ENCODE measurements at regions not wholly inside any gene's neighbourhood (a gene's known extent, or its start where the extent isn't known, plus 50 kb on each side); places are given as distances from the start of the nearest gene placed in this dataset.
"Not testable (repeated sequence)": the region's sequence is repeated elsewhere in the genome, so short reads cannot be mapped to it uniquely, and the experiment has no call there.

GRCh38 chr2:16373341-16373740 is 292.3 kb downstream of the CYRIA start:
- DNase-seq (ENCODE audit: low read depth, low spot score), result no peak

- DNase-seq (ENCODE audit: low read depth, low spot score), result no peak
Observed at GRCh38 chr2:16371751-16372150, 293.9 kb downstream of the CYRIA start.

GRCh38 chr2:16368951-16369350 is 296.7 kb downstream of the CYRIA start:
- no peak for DNase-seq (ENCODE audit: low read depth, low spot score)

GRCh38 chr2:16368328-16368727 is 297.3 kb downstream of the CYRIA start:
- no peak for DNase-seq (ENCODE audit: low read depth, low spot score)

GRCh38 chr2:16365366-16365765 is 300.3 kb downstream of the CYRIA start:
- DNase-seq (ENCODE audit: low read depth, low spot score), result no peak

- no peak for DNase-seq (ENCODE audit: low read depth, low spot score)
Observed at GRCh38 chr2:16363581-16363980, 302.1 kb downstream of the CYRIA start.

- DNase-seq (ENCODE audit: low read depth, low spot score), result no peak
Observed at GRCh38 chr2:16362611-16363010, 303.0 kb downstream of the CYRIA start.

GRCh38 chr2:16361261-16361995 is 304.2 kb downstream of the CYRIA start:
- no peak for DNase-seq (ENCODE audit: low read depth, low spot score)

- no peak for DNase-seq (ENCODE audit: low read depth, low spot score)
Observed at GRCh38 chr2:16359961-16360360, 305.7 kb downstream of the CYRIA start.

- no peak for DNase-seq (ENCODE audit: low read depth, low spot score)
Observed at GRCh38 chr2:16357188-16357587, 308.4 kb downstream of the CYRIA start.

GRCh38 chr2:16351541-16351940 is 314.1 kb downstream of the CYRIA start:
- DNase-seq (ENCODE audit: low read depth, low spot score), result no peak

- no peak for DNase-seq (ENCODE audit: low read depth, low spot score)
Observed at GRCh38 chr2:16351137-16351536, 314.5 kb downstream of the CYRIA start.

- no peak for DNase-seq (ENCODE audit: low read depth, low spot score)
Observed at GRCh38 chr2:16350211-16350610, 315.4 kb downstream of the CYRIA start.

GRCh38 chr2:16349811-16350210 is 315.8 kb downstream of the CYRIA start:
- DNase-seq (ENCODE audit: low read depth, low spot score), result no peak

- no peak for DNase-seq (ENCODE audit: low read depth, low spot score)
Observed at GRCh38 chr2:16348821-16349515, 316.7 kb downstream of the CYRIA start.

GRCh38 chr2:16346671-16347070 is 319.0 kb downstream of the CYRIA start:
- no peak for DNase-seq (ENCODE audit: low read depth, low spot score)

- DNase-seq (ENCODE audit: low read depth, low spot score), result not testable (repeated sequence)
Observed at GRCh38 chr2:16345231-16345630, 320.4 kb downstream of the CYRIA start.

GRCh38 chr2:16339206-16339605 is 326.4 kb downstream of the CYRIA start:
- no peak for DNase-seq (ENCODE audit: low read depth, low spot score)

GRCh38 chr2:16338026-16338425 is 327.6 kb downstream of the CYRIA start:
- no peak for DNase-seq (ENCODE audit: low read depth, low spot score)

- no peak for DNase-seq (ENCODE audit: low read depth, low spot score)
Observed at GRCh38 chr2:16336916-16337315, 328.7 kb downstream of the CYRIA start.

- no peak for DNase-seq (ENCODE audit: low read depth, low spot score)
Observed at GRCh38 chr2:16336491-16336890, 329.1 kb downstream of the CYRIA start.

GRCh38 chr2:16335947-16336346 is 329.7 kb downstream of the CYRIA start:
- no peak for DNase-seq (ENCODE audit: low read depth, low spot score)

GRCh38 chr2:16335604-16335930 is 330.1 kb downstream of the CYRIA start:
- no peak for DNase-seq (ENCODE audit: low read depth, low spot score)
